T47D (cell line): ENCODE measurements at regions not wholly inside any gene's neighbourhood (a gene's known extent, or its start where the extent isn't known, plus 50 kb on each side); places are given as distances from the start of the nearest gene placed in this dataset.

Experiments
- DNase-seq, 2 experiments: peaks; one replicate each; pipeline versions ENCODE4 v3.0.0 to v3.0.0-alpha.2; 2011 to 2012; ENCODE audit warnings: low read depth in 1 of 2, low spot score in 1 of 2
- JUND ChIP-seq: IDR thresholded peaks from 2 replicates; pipeline ENCODE4 v1.6.1; 2012; ENCODE audit warnings: low read depth
- in situ Hi-C: cut with HindIII; loops from 2 replicates; pipeline ENCODE4 v1.10.0; 2016; ENCODE audit warnings: low sequenced_read_pairs, low pct_unique_long_range_greater_than_20kb

DNA sequence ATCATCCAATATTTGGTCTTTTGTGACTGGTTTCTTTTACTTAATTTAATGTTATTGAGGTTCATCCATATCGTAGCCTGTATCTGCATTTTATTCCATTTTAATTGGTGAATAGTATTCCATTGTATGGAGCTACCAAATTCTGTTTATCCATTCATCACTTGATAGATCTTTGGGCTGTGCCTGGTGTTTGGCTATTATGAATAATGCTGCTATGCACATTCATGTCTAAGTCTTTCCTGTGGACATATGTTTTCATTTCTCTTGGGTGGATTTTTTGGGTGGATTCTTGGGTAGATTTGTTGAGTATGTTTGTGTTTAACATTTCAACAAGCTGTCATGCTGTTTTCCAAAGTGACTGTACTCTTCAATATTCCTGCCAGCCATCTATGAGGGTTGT is 52.5 kb upstream of the NEDD4L start:
- in situ Hi-C loops, result no loop called here
- DNase-seq, result no peak
- TF ChIP-seq JUND, result no peak

DNA sequence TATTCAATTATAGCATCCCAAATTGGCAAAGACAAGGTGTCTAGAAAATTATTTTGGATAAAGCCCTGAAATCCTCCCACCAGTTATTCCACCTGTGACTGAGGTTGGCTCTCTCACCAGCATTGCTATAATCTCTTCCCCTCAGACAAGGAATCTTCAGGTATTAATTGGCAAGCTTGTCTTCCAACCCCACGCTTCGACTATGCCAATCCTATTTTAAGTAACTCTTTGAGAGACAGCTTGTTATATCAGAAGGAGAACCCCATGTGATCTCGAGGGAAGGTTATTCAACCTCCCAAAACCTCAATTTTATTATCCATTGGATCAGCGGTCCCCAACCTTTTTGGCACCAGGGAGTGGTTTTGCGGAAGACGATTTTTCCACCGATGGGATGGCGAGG is 54.5 kb upstream of the NEDD4L start:
- TF ChIP-seq JUND, result no peak
- no peak for DNase-seq
- in situ Hi-C loops, result no loop called here

DNA sequence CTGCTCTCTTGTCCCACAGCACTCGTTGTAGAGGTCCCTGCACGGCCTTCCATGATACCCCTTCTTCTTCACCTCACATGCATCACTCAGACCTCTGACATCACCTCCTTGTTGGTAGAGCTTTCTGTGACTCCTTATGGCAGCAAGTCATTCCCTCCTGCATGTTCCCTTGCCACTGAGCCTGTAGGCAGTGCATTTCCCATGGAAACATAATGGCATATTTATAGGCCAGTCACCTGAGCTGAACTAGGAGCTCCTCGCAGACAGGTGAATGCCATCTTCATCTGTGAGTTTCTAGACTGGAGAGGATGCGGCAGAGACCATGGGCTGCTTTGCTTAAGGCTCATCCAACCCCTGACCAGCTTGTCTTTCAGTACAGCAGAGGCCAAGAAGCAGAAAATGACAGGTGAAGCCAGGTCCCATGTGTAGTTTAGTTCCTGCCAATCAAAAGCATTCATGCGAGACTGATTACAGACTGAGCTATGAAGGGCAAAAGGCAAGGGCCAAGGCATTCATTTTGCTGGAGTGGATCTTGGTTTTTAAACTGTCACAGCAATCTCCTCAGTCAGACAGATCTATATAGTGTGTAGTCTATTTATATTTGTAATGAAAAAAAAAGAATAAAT is 59.4 kb upstream of the NEDD4L start:
- DNase-seq, result no peak
- no peak for TF ChIP-seq JUND
- in situ Hi-C loops, result no loop called here

DNA sequence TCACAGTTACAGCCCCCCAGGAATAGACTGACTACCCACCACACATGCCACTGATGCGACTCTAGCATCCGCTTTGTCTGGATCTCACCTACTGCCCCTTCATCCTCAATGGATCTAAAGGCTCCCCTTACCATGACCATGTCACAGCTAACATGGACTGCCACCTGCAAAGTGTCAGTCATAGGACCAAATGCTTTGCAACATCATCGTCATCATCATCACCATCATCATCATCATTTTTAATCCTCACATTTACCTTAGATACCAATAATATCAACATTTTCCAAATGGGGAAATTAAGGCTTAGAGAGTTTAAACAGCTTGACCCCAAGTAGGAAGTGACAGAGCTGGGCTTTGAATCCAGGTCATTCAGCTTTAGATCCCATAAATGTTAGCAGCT is 60.1 kb upstream of the NEDD4L start:
- DNase-seq, result no peak
- in situ Hi-C loops, result no loop called here
- TF ChIP-seq JUND, result no peak

DNA sequence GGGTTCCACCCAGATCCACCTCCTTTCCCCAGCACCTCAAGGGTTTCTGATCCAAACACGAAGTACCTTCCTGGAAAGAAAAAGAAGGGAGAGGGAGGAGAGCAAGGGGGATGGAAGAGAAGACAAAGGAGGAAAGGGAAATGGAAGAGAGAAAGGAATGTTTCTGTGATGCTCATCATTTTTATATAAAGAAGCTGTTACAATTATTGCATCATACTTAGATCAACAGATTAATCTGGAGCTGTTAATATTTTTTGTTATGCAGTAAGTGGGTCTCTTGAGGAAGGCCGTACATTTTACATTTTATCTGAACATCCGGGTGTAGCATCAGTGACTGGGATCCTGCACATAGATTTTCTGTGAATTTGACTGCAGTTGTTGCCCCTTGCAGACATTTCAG is 60.6 kb upstream of the NEDD4L start:
- no peak for DNase-seq
- no peak for TF ChIP-seq JUND
- in situ Hi-C loops, result no loop called here

DNA sequence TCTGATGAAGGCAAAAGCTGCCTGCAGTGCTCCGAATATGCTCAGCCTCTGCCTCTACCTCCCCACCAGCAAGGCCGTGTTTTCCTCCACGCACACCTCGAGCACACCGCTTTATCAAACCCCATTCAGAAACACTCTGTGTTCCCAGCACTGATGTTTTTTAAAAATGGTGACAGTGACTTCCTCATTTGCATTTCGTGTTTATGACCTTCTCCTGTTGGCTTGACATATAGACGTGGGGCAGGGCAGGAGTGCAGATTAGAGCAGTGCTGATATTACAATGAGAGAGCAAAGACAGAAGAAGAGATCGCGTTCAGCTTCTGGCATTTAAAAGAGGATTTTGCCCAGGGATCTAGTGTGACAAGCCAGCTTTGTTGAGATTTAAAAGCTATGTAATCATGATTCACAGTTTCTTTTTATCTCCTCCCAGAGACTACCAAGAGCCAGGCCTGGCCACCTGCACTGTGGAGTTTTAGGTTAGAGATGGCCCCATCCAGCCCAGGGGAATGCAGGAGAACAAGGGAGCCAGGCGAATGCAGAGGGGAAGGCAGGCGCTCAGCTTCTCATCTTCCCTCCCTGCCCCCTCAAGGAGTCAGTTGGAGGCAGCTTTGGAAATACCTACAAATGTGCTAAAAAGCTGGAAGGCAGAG is 61.5 kb upstream of the NEDD4L start:
- no peak for TF ChIP-seq JUND
- no peak for DNase-seq
- in situ Hi-C loops, result no loop called here

DNA sequence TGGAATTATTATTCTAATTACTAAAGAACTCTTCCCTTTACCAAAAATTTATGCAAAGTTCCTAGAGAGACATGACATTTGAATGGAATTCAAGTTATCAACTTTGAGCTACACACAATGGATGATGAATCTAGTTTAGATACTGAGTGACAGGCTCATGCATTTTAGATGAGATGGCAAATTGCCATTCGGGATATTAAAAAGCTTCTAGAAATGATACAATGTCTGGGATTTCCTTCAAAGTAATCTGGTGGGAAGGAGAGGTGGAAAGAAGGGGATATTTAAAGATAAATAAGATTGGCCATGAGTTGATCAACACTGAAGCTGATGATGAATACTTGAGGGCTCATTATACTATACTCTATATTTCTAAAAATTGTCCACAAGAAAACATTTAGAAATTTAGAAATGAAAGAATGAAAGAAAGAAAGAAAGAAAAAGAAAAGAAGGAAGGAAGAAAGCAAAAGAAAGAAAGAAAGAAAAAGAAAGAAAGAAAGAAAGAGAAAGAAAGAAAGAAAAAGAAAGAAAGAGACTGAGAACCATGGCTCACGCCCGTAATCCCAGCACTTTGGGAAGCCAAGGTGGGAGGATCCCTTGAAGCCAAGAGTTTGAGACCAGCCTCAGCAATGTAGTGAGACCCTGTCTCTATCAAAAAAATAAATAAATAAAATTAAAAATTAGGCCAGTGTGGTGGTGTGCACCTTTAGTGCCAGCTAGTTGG is 62.6 kb upstream of the NEDD4L start:
- no peak for DNase-seq
- no peak for TF ChIP-seq JUND
- in situ Hi-C loops, result no loop called here

DNA sequence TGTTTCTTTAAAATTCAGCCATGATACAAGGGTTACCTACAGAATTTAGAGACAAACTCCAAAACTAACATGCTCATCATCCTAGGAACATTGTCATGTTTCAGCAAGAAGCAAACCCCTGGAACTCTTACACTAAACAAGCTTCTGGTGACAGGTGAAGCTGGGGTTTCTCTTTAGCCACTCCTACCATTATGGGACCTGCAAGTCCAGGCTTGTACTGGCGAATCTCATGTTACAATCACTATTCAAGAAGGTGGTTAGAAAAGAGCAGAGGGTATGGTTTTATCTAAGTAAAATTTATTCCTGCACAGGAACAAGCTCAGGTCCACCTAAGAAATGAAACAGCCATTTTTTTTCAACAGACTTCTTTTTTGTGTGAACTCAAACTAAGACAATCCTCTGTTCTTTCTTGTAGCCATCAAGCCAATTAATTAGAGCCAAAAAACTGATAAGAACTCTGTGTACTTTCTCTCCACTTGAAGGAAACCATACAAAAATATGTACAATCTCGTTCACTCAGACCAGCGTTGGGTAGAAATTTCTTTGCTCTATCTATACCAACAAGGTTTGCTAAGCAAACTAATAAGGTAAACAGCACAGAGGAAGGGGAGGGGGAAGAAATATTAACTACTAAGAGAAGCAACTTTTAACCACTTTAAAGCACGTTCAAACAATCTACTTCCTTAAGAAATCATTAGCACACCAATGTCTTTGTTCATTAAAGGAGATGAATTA is 63.3 kb upstream of the NEDD4L start:
- in situ Hi-C loops, result no loop called here
- DNase-seq, result peak in 1 of 2 experiments; percentile 2

DNA sequence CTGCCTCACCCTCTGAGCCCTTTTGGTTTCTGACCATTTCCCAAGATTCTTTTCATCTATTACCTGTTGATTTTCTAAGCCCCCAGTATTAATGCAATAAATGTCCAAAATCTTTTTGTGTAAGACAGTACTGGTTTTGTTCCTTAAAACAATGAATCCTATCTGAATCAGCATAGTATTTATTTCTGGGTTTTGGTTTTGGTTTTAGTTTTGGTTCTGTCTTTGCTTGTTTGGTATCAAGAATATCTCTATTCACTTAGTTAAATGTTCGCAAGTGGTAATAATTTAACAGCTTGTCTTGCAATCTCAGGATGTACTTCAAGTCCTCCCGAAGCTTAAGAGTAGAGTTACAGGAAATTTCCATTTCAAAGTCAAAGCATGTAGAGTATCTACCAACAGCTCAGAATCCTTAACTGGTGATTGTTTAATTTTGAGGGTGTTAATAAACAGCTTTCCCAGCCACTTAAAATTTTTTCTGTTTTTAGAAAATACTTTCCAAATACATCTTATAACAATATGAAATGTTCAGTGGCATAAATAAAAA is 67.7 kb upstream of the NEDD4L start:
- no peak for TF ChIP-seq JUND
- DNase-seq, result no peak
- in situ Hi-C loops, result no loop called here

More for the DNA sequence above, 63.3 kb upstream of the NEDD4L start:
- no peak for TF ChIP-seq JUND

DNA sequence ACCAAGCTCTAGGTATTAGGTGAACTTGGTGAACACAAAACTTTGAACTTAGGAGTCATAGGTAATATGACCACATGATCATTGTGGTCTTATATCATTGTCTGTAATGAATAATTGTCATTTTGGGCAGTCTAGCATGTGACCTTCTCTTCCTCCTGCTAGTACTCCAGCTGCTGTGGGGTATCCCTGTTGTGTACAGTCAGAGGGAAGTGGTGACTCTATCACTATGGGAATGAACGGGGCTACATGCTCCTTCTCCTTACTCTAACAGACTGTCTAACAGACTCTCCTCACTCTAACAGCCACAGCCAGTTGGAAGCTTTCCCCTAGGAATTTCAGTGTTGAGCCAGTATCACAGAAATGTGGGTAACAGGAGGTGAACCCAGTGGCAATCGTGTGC is 68.2 kb upstream of the NEDD4L start:
- DNase-seq, result no peak
- TF ChIP-seq JUND, result no peak
- in situ Hi-C loops, result no loop called here

DNA sequence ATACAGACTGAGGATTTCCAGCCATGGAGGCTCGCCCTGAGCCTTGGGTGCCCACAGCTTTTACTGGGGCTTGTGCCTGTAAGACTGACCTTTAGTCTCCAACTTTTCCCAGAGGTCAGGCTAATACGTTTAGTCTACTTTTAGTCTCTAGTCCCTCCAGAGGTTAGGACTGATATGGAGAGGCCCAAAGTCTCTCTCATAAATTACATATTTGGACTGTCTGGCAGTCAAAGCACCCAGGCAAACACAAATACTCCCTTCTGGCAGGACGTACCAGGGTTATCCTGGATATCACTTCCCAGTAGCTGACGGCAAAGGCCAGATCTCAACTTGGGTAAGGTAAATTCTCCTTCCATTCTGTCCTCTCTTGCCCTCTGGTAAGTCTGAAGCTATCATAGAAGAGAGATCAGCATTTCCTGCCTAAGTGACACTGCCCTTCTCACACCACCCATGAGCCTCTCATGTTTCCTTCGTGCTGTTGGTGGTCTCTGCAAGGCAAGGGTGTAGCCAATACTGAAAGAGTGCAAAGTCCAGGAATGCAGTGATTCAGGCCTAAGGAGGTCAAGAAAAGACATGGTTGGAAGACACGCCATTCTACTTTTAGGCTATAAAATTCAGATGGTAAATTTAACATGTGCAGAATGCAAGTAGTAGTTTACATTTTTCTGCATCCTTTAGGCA is 69.3 kb upstream of the NEDD4L start:
- TF ChIP-seq JUND, result no peak
- DNase-seq, result no peak
- in situ Hi-C loops, result no loop called here

DNA sequence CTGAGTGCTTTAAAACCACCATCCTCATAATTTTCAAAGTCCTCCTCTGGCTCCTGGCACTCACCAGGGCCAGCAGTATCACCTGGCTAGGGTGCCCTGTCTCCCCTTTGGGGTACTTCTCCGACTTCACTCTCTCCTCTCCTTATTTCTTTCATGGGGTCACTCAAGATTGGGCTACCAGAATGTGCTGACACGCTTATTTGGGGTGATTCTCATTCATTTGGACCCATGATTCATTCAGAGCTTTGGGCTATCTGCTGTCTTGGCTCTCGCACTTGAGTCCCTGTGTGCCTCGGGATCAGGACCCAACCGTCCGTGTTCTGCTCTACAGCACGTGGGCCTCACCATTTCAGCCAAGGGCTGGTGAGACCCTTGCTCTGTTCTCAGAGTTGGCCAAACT is 70.1 kb upstream of the NEDD4L start:
- in situ Hi-C loops, result no loop called here
- TF ChIP-seq JUND, result no peak
- no peak for DNase-seq
